Natural killer cell (primary cell): ENCODE measurements at regions not wholly inside any gene's neighbourhood (a gene's known extent, or its start where the extent isn't known, plus 50 kb on each side); places are given as distances from the start of the nearest gene placed in this dataset.

Experiments
- ATAC-seq, 3 donors: fragments of 150-1000 bp in 2 of 3; fragments of 200-7000 bp in 1 of 3; cut with Tn5 transposase; 1 replicate in 1 of 3; 2 replicates in 2 of 3; pipeline ENCODE4 v1.10.0; 2021; ENCODE audit warnings: mild to moderate bottlenecking in 2 of 3, moderate library complexity in 2 of 3
- DNase-seq, 2 donors: peaks; one replicate each; pipeline versions ENCODE4 v3.0.0 to v3.0.0-alpha.2; 2013 to 2021; ENCODE audit warnings: mixed read lengths in 1 of 2
- H3K27ac ChIP-seq: one replicate; pipeline ENCODE4 v1.5.1; 2013; ENCODE audit warnings: mild to moderate bottlenecking, low read length
- H3K27me3 ChIP-seq: one replicate; pipeline ENCODE4 v1.6.1; 2013; ENCODE audit warnings: low read length; ENCODE audit not compliant: control insufficient read depth, insufficient read depth
- H3K36me3 ChIP-seq: one replicate; pipeline ENCODE4 v1.6.1; 2013; ENCODE audit warnings: low read length; ENCODE audit not compliant: control insufficient read depth, insufficient read depth
- H3K4me1 ChIP-seq: one replicate; pipeline ENCODE4 v1.6.1; 2013; ENCODE audit warnings: low read length; ENCODE audit not compliant: control insufficient read depth, insufficient read depth
- H3K4me3 ChIP-seq: one replicate; pipeline ENCODE4 v1.5.1; 2013; ENCODE audit warnings: low read length
- H3K9me3 ChIP-seq: one replicate; pipeline ENCODE4 v1.6.1; 2013; ENCODE audit warnings: low read length; ENCODE audit not compliant: control insufficient read depth, insufficient read depth
- H3K27ac Mint-ChIP-seq, 2 donors: one replicate each; pipeline ENCODE4 v1.8.0; 2022; ENCODE audit warnings: mild to moderate bottlenecking in 2 of 2, mixed read lengths in 2 of 2, moderate library complexity in 1 of 2
- H3K27me3 Mint-ChIP-seq, 2 donors: one replicate each; pipeline ENCODE4 v1.8.0; 2022; ENCODE audit warnings: low read depth in 2 of 2, mixed read lengths in 2 of 2
- H3K36me3 Mint-ChIP-seq: one replicate; pipeline ENCODE4 v1.8.0; 2022; ENCODE audit warnings: mixed read lengths
- H3K4me1 Mint-ChIP-seq, 2 donors: one replicate each; pipeline ENCODE4 v1.8.0; 2022; ENCODE audit warnings: mixed read lengths in 2 of 2
- H3K4me3 Mint-ChIP-seq: one replicate; pipeline ENCODE4 v1.8.0; 2022; ENCODE audit warnings: mild to moderate bottlenecking, moderate library complexity, mixed read lengths
- H3K9me3 Mint-ChIP-seq, 2 donors: one replicate each; pipeline ENCODE4 v1.8.0; 2022; ENCODE audit warnings: mixed read lengths in 2 of 2
- CTCF ChIP-seq: fragments of 200-600 bp; IDR thresholded peaks from one replicate; pipeline ENCODE4 v1.8.0; 2022; ENCODE audit warnings: antibody characterized with exemption
- WGBS: methylation state at CpG from one replicate; pipeline ENCODE4 v1.1.7; 2013; ENCODE audit warnings: missing lambda C conversion rate; ENCODE audit not compliant: insufficient coverage; 5-methylcytosine and 5-hydroxymethylcytosine counted together
- intact Hi-C: fragments of 100-400 bp; cut with micrococcal nuclease; formaldehyde crosslinking; loops from one replicate; pipeline ENCODE4 v1.14.2; 2022

- no peak for DNase-seq
- 24% methylated on average over 1 of the region's 1 CpG for WGBS
These were observed 142.9 kb downstream of the FASLG start for GRCh38 chr1:172801771-172802322.

GRCh38 chr1:172809750-172810149, 150.8 kb downstream of the FASLG start:
- H3K4me3 ChIP-seq = no peak overlapping the region
- no peaks in the 10 kb centered on the region for H3K4me1 ChIP-seq
- no peak overlapping the region for H3K27ac Mint-ChIP-seq
- H3K9me3 Mint-ChIP-seq = no peaks in the 10 kb centered on the region
- no peaks in the 10 kb centered on the region for H3K27me3 ChIP-seq
- H3K9me3 ChIP-seq = no peaks in the 10 kb centered on the region
- 100% methylated on average over 1 of the region's 1 CpG for WGBS
- no peaks in the 10 kb centered on the region for H3K27me3 Mint-ChIP-seq
- no peak overlapping the region for H3K4me3 Mint-ChIP-seq
- no peaks in the 10 kb centered on the region for H3K36me3 Mint-ChIP-seq
- no peaks in the 10 kb centered on the region for H3K36me3 ChIP-seq
- H3K27ac ChIP-seq = no peak overlapping the region
- intact Hi-C loops = no loop called here
- TF ChIP-seq CTCF = no peak
- ATAC-seq (no peak), DNase-seq (no peak)
- H3K4me1 Mint-ChIP-seq = no peaks in the 10 kb centered on the region

More at GRCh38 chr1:172801771-172802322, 142.9 kb downstream of the FASLG start:
- Mint-ChIP-seq H3K9me3 (peaks cover 0 to 7% of the 10 kb centered on the region in 2 donors), H3K36me3 (no peaks in the 10 kb centered on the region), H3K27ac (no peak overlapping the region), H3K27me3 (no peaks in the 10 kb centered on the region), H3K4me3 (no peak overlapping the region), H3K4me1 (peaks cover 0 to 4% of the 10 kb centered on the region in 2 donors)
- Histone ChIP-seq H3K27ac (no peak overlapping the region), H3K27me3 (no peaks in the 10 kb centered on the region), H3K4me3 (no peak overlapping the region), H3K9me3 (peaks cover 3% of the 10 kb centered on the region), H3K4me1 (no peaks in the 10 kb centered on the region), H3K36me3 (no peaks in the 10 kb centered on the region)
- intact Hi-C loops = no loop called here
- ATAC-seq = no peak
- no peak for TF ChIP-seq CTCF

GRCh38 chr1:172810480-172811175, 151.7 kb downstream of the FASLG start:
- DNase-seq (no peak), ATAC-seq (no peak)
- peaks cover 0 to 3% of the 10 kb centered on the region in 2 donors for H3K4me1 Mint-ChIP-seq
- no peaks in the 10 kb centered on the region for H3K9me3 Mint-ChIP-seq
- no peak for TF ChIP-seq CTCF
- no peaks in the 10 kb centered on the region for H3K36me3 ChIP-seq
- no peaks in the 10 kb centered on the region for H3K4me1 ChIP-seq
- H3K36me3 Mint-ChIP-seq = no peaks in the 10 kb centered on the region
- H3K27me3 ChIP-seq = no peaks in the 10 kb centered on the region
- intact Hi-C loops = no loop called here
- H3K27me3 Mint-ChIP-seq = no peaks in the 10 kb centered on the region
- H3K9me3 ChIP-seq = no peaks in the 10 kb centered on the region
- no peak overlapping the region for H3K4me3 Mint-ChIP-seq
- H3K27ac Mint-ChIP-seq = no peak overlapping the region
- H3K4me3 ChIP-seq = no peak overlapping the region
- H3K27ac ChIP-seq = no peak overlapping the region

GRCh38 chr1:172811694-172812093, 152.8 kb downstream of the FASLG start:
- no peak for DNase-seq

More at GRCh38 chr1:172811694-172812093, 152.8 kb downstream of the FASLG start:
- Histone ChIP-seq H3K4me1 (no peaks in the 10 kb centered on the region), H3K27me3 (no peaks in the 10 kb centered on the region), H3K9me3 (no peaks in the 10 kb centered on the region), H3K36me3 (no peaks in the 10 kb centered on the region), H3K4me3 (no peak overlapping the region), H3K27ac (no peak overlapping the region)
- no peak for ATAC-seq
- intact Hi-C loops = no loop called here
- TF ChIP-seq CTCF = no peak
- Mint-ChIP-seq H3K27ac (no peak overlapping the region), H3K9me3 (no peaks in the 10 kb centered on the region), H3K36me3 (no peaks in the 10 kb centered on the region), H3K4me3 (no peak overlapping the region), H3K27me3 (no peaks in the 10 kb centered on the region), H3K4me1 (peaks cover 5 to 13% of the 10 kb centered on the region in 2 donors)
